Fibroblast of villous mesenchyme (primary cell): ENCODE measurements at regions not wholly inside any gene's neighbourhood (a gene's known extent, or its start where the extent isn't known, plus 50 kb on each side); places are given as distances from the start of the nearest gene placed in this dataset.

ENCODE experiments used
- DNase-seq: peaks from one replicate; pipeline ENCODE4 v3.0.0-alpha.2; 2010; ENCODE audit warnings: low read depth
- H3K4me3 ChIP-seq: 2 replicates; pipeline ENCODE4 v1.5.1; 2011; ENCODE audit warnings: low read depth, mild to moderate bottlenecking, low read length
- TF ChIP-seq, protein P1 (sequence below): IDR thresholded peaks from 2 replicates; pipeline ENCODE4 v1.5.1; 2012; ENCODE audit warnings: low read depth, mild to moderate bottlenecking, low read length; ENCODE audit not compliant: insufficient read depth

DNA sequence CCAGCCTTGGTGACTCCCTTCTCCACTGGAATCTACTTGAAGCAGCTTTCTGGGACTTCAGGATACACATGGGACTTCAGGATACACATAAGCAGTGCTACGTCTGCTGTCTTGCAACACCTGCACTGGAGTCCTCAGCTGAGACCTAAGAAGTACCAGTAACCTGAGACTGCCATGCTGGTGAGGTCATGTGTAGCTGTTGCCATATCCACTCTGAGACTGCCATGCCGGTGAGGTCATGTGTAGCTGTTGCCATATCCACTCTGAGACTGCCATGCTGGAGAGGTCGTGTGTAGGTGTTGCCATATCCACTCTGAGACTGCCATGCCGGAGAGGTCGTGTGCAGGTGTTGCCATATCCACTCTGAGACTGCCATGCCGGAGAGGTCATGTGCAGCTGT, 937.9 kb downstream of the EFNB2 start:
- no peak overlapping the region for H3K4me3 ChIP-seq
- DNase-seq = no peak
- TF ChIP-seq, protein P1, sequence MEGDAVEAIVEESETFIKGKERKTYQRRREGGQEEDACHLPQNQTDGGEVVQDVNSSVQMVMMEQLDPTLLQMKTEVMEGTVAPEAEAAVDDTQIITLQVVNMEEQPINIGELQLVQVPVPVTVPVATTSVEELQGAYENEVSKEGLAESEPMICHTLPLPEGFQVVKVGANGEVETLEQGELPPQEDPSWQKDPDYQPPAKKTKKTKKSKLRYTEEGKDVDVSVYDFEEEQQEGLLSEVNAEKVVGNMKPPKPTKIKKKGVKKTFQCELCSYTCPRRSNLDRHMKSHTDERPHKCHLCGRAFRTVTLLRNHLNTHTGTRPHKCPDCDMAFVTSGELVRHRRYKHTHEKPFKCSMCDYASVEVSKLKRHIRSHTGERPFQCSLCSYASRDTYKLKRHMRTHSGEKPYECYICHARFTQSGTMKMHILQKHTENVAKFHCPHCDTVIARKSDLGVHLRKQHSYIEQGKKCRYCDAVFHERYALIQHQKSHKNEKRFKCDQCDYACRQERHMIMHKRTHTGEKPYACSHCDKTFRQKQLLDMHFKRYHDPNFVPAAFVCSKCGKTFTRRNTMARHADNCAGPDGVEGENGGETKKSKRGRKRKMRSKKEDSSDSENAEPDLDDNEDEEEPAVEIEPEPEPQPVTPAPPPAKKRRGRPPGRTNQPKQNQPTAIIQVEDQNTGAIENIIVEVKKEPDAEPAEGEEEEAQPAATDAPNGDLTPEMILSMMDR = no peak

DNA sequence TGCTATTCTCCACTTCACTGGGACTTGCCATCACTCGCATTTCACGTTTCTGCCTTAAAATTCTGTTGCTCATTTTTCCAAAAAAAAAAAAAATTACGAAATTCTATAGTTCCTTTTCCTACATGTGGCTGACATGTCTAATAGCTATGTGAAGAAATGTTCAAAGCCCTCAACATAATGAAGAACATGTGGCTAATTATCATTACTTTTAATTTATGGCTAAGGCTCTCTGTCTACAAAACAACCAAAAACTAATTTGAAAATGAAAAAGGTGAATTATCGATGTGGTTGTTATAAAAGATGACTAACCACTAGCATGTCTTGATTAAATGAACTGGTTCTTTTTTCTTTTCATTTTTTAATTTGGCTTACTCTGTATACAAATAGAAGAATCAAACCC, 940.0 kb downstream of the EFNB2 start:
- no peak for DNase-seq
- no peak overlapping the region for H3K4me3 ChIP-seq
- TF ChIP-seq, protein P1 = no peak

DNA sequence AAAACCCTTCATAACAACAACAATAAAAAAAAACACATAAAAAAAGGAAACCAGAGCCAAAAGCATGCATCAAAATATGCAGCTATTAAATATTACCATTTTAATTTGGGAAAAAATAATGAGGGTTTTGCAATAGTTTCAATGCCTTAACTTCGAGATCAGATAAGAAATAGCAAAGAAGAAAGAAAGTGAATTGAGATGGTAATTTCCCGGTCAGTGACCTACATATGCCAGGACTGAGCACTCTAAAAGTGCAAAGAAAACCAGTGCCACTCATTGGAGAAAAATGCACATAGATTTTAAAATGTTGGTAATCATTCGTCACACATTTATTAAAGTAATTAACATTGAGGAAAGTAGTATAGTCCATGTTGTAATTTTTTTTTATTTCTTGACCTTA, 944.2 kb downstream of the EFNB2 start:
- DNase-seq = no peak
- no peak overlapping the region for H3K4me3 ChIP-seq
- TF ChIP-seq, protein P1 = no peak

DNA sequence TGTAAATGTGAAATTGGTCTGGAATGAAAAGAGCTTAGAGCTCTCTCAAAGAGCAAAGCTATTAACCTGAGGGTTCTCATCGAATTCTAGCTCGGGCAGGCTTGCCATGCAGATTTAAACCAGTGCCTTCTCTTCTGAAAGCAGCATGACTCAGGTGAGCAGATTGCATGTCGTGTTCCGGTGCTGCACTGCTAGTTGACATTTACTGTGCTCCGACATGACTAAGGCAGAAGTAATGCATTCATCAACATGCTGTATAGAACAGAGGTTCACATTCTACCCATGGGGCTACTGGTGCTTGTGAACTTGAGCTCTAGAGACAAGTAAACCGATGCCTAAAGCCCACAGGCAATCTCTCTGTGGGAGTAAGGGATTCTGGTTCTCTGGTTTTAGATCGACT, 947.7 kb downstream of the EFNB2 start:
- DNase-seq = no peak
- TF ChIP-seq, protein P1 = no peak
- no peak overlapping the region for H3K4me3 ChIP-seq

DNA sequence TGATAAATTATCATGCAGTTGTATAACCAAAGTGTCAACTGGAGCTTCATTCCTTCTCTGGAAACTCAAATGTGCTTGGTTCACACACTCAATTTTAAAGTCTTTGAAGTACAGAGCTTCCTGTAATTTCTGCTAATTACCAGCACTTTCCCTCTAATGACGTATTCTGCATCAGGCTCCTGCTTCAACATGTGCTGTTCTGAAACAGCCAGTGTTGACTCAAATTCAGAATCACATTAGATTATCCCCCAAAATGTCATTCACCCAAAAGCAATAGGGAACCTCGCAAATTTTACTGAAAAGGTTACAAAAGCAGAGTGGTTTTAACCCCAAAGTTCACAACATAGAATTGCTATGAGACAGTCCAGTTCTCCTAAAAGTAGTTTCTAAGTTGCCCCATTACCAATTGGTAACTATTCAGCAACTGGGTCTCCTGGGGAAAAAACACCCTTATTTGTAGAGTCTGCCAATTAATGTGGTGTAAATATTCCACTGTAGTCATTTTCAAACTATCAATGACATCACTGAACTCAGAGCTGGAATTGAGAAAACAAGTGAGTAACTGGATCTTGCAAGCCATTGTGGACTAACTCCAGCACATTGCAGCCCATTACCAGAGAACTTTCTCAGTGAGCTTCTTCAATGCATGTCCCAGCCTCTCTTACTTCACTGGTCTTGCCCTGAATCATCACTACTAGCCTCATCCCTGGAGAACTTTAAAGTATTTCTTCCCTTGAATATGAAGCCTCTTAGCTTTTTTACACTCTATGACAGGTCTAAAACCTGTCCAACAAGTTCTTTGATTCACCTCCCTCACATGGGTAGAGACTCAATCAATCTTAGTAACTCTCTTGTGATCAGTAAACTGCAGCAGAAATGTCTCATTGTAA, 955.4 kb downstream of the EFNB2 start:
- DNase-seq = no peak

DNA sequence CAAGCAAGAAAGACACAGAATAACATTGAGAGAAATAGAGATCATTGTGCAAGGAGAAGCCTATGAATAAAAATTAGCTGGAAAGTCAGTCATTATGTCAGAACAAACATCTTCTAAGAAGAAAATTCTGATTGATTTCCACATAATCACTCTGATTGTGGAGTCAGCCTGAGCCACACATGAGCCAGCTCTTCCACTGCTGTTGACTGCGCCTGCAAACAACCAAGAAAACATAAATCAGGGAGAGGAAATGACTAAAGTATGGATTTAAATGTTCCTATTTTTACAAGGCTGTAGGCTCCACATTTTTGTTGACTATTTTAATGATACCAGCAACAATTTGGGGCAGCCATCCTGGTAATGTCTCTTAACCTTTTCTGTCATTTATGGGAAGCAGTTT, 962.3 kb downstream of the EFNB2 start:
- TF ChIP-seq, protein P1 = no peak
- no peak overlapping the region for H3K4me3 ChIP-seq
- no peak for DNase-seq

More for the DNA sequence above, 955.4 kb downstream of the EFNB2 start:
- TF ChIP-seq, protein P1 = no peak
- H3K4me3 ChIP-seq = no peak overlapping the region

DNA sequence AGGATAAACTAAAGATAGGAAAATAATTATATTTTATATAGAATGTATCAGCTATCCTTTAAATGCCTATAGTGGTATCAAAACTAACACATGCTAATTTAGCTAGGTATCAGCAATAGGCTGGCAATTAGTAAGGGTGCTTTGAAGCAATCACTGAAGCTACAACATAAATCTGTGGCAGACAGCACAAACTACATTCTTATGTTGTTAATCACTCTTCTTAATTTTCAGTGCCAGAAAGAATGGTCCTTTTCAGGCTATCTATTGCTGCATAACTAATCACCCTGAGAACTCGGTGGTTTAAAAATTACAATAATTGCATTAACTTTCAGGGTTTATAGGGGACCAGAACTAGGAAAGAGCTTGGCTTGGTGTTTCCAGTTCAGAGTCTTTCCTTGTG, 963.1 kb downstream of the EFNB2 start:
- DNase-seq = no peak
- TF ChIP-seq, protein P1 = no peak
- no peak overlapping the region for H3K4me3 ChIP-seq
